WTC11 (cell line): ENCODE measurements at regions not wholly inside any gene's neighbourhood (a gene's known extent, or its start where the extent isn't known, plus 50 kb on each side); places are given as distances from the start of the nearest gene placed in this dataset.
A peak's percentile ranks its signal among the peaks of the same experiment; 100 is the strongest.

Experiments used
- ATAC-seq: fragments of 200-7000 bp; cut with Tn5 transposase; 2 replicates; pipeline ENCODE4 v1.10.0; 2021; ENCODE audit warnings: mild to moderate bottlenecking, moderate library complexity
- CTCF ChIA-PET: fragments of 300-600 bp; sonication (Branson Sonifier 250); formaldehyde crosslinking; loops from one replicate; lab custom pipeline; 2021; ENCODE audit warnings: antibody characterized with exemption; lab: Charles Lee
- POLR2A ChIA-PET: fragments of 350-600 bp; sonication (Branson Sonifier 250); formaldehyde crosslinking; loops from one replicate; lab custom pipeline; 2021; ENCODE audit warnings: antibody characterized with exemption; lab: Charles Lee
- DNase-seq: peaks from one replicate; pipeline ENCODE4 v3.0.0; 2021; ENCODE audit warnings: low spot score
- H3K27ac Mint-ChIP-seq: 2 replicates; pipeline ENCODE4 v1.8.0; 2021; ENCODE audit warnings: mixed read lengths
- H3K27me3 Mint-ChIP-seq: 2 replicates; pipeline ENCODE4 v1.8.0; 2021; ENCODE audit warnings: low read depth, mild to moderate bottlenecking, moderate library complexity, mixed read lengths
- H3K36me3 Mint-ChIP-seq: 2 replicates; pipeline ENCODE4 v1.8.0; 2021; ENCODE audit warnings: mixed read lengths
- H3K4me1 Mint-ChIP-seq: 2 replicates; pipeline ENCODE4 v1.8.0; 2022; ENCODE audit warnings: mixed read lengths
- H3K4me3 Mint-ChIP-seq: 2 replicates; pipeline ENCODE4 v1.8.0; 2021; ENCODE audit warnings: mild to moderate bottlenecking, moderate library complexity, mixed read lengths
- H3K9me3 Mint-ChIP-seq: 2 replicates; pipeline ENCODE4 v1.8.0; 2021; ENCODE audit warnings: mixed read lengths
- CREM ChIP-seq: sonication (generic); formaldehyde crosslinking; IDR thresholded peaks from 2 replicates; pipeline ENCODE4 v1.8.1; 2022; ENCODE audit warnings: mild to moderate bottlenecking, missing genetic modification reagents, moderate library complexity
- E2F5 ChIP-seq: sonication (generic); formaldehyde crosslinking; IDR thresholded peaks from 2 replicates; pipeline ENCODE4 v1.8.1; 2022; ENCODE audit warnings: mild to moderate bottlenecking, moderate library complexity, missing genetic modification reagents
- GABPB1 ChIP-seq: sonication (generic); formaldehyde crosslinking; IDR thresholded peaks from 2 replicates; pipeline ENCODE4 v1.8.1; 2023; ENCODE audit warnings: mild to moderate bottlenecking, missing genetic modification reagents
- OVOL2 ChIP-seq: fragments of 250-450 bp; sonication (Bioruptor Pico); IDR thresholded peaks from 2 replicates; pipeline ENCODE4 v1.9.0; 2021; ENCODE audit warnings: mild to moderate bottlenecking, borderline replicate concordance
- PRRX2 ChIP-seq: fragments of 250-450 bp; sonication (Bioruptor Pico); IDR thresholded peaks from 2 replicates; pipeline ENCODE4 v1.8.0; 2021; ENCODE audit warnings: mild to moderate bottlenecking
- RELA ChIP-seq: sonication (generic); formaldehyde crosslinking; IDR thresholded peaks from 2 replicates; pipeline ENCODE4 v1.8.1; 2022; ENCODE audit warnings: missing genetic modification reagents, mild to moderate bottlenecking, borderline replicate concordance
- RORB ChIP-seq: fragments of 250-450 bp; sonication (Bioruptor Pico); IDR thresholded peaks from 2 replicates; pipeline ENCODE4 v1.9.0; 2021; ENCODE audit warnings: mild to moderate bottlenecking
- SOX15 ChIP-seq: fragments of 250-450 bp; sonication (Bioruptor Pico); IDR thresholded peaks from 2 replicates; pipeline ENCODE4 v1.9.0; 2021; ENCODE audit warnings: mild to moderate bottlenecking
- TEAD1 ChIP-seq: sonication (generic); formaldehyde crosslinking; IDR thresholded peaks from 2 replicates; pipeline ENCODE4 v1.8.0; 2022; ENCODE audit warnings: mild to moderate bottlenecking, missing genetic modification reagents
- TEAD4 ChIP-seq: sonication (generic); formaldehyde crosslinking; IDR thresholded peaks from 2 replicates; pipeline ENCODE4 v1.8.0; 2022; ENCODE audit warnings: mild to moderate bottlenecking, missing genetic modification reagents
- ZBTB21 ChIP-seq: sonication (generic); formaldehyde crosslinking; IDR thresholded peaks from 2 replicates; pipeline ENCODE4 v1.8.1; 2023; ENCODE audit warnings: mild to moderate bottlenecking, missing genetic modification reagents, borderline replicate concordance
- ZNF396 ChIP-seq: fragments of 250-450 bp; sonication (Bioruptor Pico); IDR thresholded peaks from 2 replicates; pipeline ENCODE4 v1.8.0; 2021; ENCODE audit warnings: mild to moderate bottlenecking, moderate library complexity, borderline replicate concordance
- ZNF671 ChIP-seq: fragments of 250-450 bp; sonication (Bioruptor Pico); IDR thresholded peaks from 2 replicates; pipeline ENCODE4 v1.8.0; 2021; ENCODE audit warnings: mild to moderate bottlenecking
- TF ChIP-seq, protein P1 (sequence below): fragments of 250-450 bp; sonication (Bioruptor Pico); conservative IDR thresholded peaks from 2 replicates; pipeline ENCODE4 v1.9.0; 2021; ENCODE audit warnings: mild to moderate bottlenecking
- TF ChIP-seq, protein P2 (sequence below): fragments of 200-600 bp; IDR thresholded peaks from 2 replicates; pipeline ENCODE4 v1.8.0; 2022; ENCODE audit warnings: antibody characterized with exemption
- TF ChIP-seq, protein P3 (sequence below): sonication (generic); formaldehyde crosslinking; IDR thresholded peaks from 2 replicates; pipeline ENCODE4 v1.8.1; 2022; ENCODE audit warnings: low read depth, missing genetic modification reagents, borderline replicate concordance
- TF ChIP-seq, protein P4 (sequence below): fragments of 250-450 bp; sonication (Bioruptor Pico); IDR thresholded peaks from 2 replicates; pipeline ENCODE4 v1.9.0; 2021; ENCODE audit warnings: mild to moderate bottlenecking
- TF ChIP-seq, protein P5 (sequence below): fragments of 250-450 bp; sonication (Bioruptor Pico); IDR thresholded peaks from 2 replicates; pipeline ENCODE4 v1.8.0; 2021; ENCODE audit warnings: mild to moderate bottlenecking

DNA sequence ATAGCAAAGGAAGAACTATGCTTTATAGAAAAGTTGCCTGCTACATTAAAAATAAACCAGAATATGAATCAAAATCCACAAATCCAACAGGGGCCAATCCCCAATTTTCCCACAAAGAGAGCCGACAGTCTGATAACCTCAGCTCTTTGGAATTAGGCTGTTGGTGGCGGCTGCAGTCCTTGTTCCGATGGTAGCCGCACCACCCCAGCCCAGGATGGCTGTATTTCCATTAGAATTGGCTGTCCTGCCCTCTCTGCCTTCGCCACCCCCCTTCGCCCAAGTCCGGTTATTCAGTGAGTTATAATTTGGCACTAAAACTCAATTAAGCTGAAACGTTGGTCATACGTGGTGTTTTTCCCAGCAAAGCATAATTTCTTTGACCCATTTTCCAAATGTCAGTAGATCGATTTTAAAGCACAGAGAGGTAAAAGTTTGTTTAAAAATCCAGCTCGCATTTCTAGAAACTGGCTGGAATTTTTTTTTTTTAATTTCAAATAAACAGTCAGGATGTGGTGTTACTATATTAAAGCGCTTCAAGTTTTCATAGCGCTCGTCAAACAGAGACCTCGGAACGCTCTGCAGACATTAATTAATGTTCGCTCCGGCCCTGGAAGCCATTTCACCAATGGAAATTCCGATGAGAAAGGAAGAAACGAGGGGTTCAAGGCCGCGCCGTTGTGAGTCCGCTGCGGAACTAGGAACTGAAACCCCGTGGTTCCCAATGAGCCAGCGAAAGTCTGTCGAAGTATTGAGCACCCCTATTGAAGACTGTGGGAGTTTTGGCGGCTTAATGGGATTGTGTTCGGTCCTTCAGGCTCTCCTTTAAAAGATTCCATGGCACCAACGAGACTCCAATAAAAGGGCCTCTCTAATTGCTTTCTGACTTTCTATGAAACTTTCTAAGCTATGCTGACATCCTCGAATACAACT lies 104.8 kb upstream of the DIO3 start:
- DNase-seq (peak; percentile 38), ATAC-seq (no peak)
- Mint-ChIP-seq H3K4me3 (peak overlapping the region; percentile 64), H3K4me1 (peaks cover 23% of the 10 kb centered on the region), H3K27ac (no peak overlapping the region), H3K9me3 (no peaks in the 10 kb centered on the region)
- ChIA-PET POLR2A (no interaction called here), CTCF (interaction anchor here (1.0 kb wide), 3 partner anchors 24 to 107 kb away, joined by 3 read pairs; partner anchors contain the start of gene DIO3)
- TF ChIP-seq, protein P1, sequence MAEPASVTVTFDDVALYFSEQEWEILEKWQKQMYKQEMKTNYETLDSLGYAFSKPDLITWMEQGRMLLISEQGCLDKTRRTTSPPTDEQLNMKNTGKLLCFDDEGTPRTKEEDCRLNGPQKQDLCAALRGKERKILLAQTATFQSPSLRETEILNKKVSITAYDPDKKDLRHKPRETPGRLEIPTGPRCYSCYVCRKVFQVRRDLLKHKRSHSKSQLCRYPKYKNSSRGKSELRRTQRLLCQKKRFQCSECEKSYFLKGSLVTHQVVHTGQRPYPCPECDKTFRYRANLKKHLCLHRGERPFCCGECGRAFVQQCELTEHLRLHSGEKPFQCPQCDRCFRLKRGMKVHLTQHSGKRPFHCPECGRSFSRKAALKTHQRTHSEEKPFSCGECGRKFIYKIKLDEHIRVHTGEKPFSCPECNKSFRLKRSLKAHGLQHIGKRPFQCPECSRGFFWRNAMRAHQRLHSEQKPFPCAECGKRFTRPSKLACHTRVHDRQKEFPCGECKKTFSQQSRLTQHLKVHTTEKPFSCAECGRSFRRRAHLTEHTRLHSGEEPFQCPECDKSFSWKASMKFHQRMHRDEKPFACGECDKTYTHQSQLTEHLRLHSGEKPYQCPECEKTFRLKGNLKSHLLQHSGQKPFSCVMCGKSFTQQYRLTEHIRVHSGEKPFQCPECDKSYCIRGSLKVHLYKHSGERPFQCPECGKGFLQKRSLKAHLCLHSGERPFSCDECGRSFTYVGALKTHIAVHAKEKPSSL (CRISPR knock-in tag), result no peak
- no peak for TF ChIP-seq SOX15 (CRISPR knock-in tag)
- no peak for TF ChIP-seq TEAD1 (CRISPR knock-in tag)
- TF ChIP-seq, protein P2, sequence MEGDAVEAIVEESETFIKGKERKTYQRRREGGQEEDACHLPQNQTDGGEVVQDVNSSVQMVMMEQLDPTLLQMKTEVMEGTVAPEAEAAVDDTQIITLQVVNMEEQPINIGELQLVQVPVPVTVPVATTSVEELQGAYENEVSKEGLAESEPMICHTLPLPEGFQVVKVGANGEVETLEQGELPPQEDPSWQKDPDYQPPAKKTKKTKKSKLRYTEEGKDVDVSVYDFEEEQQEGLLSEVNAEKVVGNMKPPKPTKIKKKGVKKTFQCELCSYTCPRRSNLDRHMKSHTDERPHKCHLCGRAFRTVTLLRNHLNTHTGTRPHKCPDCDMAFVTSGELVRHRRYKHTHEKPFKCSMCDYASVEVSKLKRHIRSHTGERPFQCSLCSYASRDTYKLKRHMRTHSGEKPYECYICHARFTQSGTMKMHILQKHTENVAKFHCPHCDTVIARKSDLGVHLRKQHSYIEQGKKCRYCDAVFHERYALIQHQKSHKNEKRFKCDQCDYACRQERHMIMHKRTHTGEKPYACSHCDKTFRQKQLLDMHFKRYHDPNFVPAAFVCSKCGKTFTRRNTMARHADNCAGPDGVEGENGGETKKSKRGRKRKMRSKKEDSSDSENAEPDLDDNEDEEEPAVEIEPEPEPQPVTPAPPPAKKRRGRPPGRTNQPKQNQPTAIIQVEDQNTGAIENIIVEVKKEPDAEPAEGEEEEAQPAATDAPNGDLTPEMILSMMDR, result no peak
- TF ChIP-seq ZNF396 (CRISPR knock-in tag), result no peak
- no peak for TF ChIP-seq ZNF671 (CRISPR knock-in tag)
- TF ChIP-seq ZBTB21 (CRISPR knock-in tag), result no peak
- TF ChIP-seq, protein P3, sequence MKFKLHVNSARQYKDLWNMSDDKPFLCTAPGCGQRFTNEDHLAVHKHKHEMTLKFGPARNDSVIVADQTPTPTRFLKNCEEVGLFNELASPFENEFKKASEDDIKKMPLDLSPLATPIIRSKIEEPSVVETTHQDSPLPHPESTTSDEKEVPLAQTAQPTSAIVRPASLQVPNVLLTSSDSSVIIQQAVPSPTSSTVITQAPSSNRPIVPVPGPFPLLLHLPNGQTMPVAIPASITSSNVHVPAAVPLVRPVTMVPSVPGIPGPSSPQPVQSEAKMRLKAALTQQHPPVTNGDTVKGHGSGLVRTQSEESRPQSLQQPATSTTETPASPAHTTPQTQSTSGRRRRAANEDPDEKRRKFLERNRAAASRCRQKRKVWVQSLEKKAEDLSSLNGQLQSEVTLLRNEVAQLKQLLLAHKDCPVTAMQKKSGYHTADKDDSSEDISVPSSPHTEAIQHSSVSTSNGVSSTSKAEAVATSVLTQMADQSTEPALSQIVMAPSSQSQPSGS (CRISPR knock-in tag), result no peak
- TF ChIP-seq, all 79 proteins: peak for 0
- Mint-ChIP-seq H3K36me3 (no peaks in the 10 kb centered on the region), H3K27me3 (peaks cover 70% of the 10 kb centered on the region)

GRCh38 chr14:101457301-101457935 lies 103.9 kb upstream of the DIO3 start:
- peaks cover 75% of the 10 kb centered on the region for H3K27me3 Mint-ChIP-seq
- TF ChIP-seq TEAD4 (CRISPR knock-in tag) (no peak), OVOL2 (no peak), PRRX2 (CRISPR knock-in tag) (no peak), RELA (CRISPR knock-in tag) (no peak), CREM (no peak), RORB (CRISPR knock-in tag) (no peak), E2F5 (CRISPR knock-in tag) (no peak), GABPB1 (CRISPR knock-in tag) (no peak)
- TF ChIP-seq, protein P4, sequence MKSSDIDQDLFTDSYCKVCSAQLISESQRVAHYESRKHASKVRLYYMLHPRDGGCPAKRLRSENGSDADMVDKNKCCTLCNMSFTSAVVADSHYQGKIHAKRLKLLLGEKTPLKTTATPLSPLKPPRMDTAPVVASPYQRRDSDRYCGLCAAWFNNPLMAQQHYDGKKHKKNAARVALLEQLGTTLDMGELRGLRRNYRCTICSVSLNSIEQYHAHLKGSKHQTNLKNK (CRISPR knock-in tag), result no peak
- TF ChIP-seq, protein P5, sequence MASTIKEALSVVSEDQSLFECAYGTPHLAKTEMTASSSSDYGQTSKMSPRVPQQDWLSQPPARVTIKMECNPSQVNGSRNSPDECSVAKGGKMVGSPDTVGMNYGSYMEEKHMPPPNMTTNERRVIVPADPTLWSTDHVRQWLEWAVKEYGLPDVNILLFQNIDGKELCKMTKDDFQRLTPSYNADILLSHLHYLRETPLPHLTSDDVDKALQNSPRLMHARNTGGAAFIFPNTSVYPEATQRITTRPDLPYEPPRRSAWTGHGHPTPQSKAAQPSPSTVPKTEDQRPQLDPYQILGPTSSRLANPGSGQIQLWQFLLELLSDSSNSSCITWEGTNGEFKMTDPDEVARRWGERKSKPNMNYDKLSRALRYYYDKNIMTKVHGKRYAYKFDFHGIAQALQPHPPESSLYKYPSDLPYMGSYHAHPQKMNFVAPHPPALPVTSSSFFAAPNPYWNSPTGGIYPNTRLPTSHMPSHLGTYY (CRISPR knock-in tag), result no peak
- H3K4me3 Mint-ChIP-seq, result no peak overlapping the region
- H3K27ac Mint-ChIP-seq, result no peak overlapping the region
- ATAC-seq, result peak; percentile 56
- POLR2A ChIA-PET, result no interaction called here
- H3K36me3 Mint-ChIP-seq, result no peaks in the 10 kb centered on the region
- DNase-seq, result peak; percentile 54
- peaks cover 23% of the 10 kb centered on the region for H3K4me1 Mint-ChIP-seq
- no peaks in the 10 kb centered on the region for H3K9me3 Mint-ChIP-seq
- CTCF ChIA-PET, result interaction anchor here (1.0 kb wide), 1 partner anchor 104 kb away, joined by 3 read pairs; the partner anchor contains the start of gene DIO3
